HuH-7 (cell line): ENCODE measurements at regions not wholly inside any gene's neighbourhood (a gene's known extent, or its start where the extent isn't known, plus 50 kb on each side); places are given as distances from the start of the nearest gene placed in this dataset.

ENCODE experiments used
- DNase-seq: peaks from one replicate; pipeline ENCODE4 v3.0.0; 2011; ENCODE audit warnings: low spot score

GRCh38 chr2:188922191-188922590, 52.0 kb upstream of the COL3A1 start:
- DNase-seq, result no peak
